Activated B cell treated with CpG ODN at 0.5 μM for 24 hours (primary cell): ENCODE measurements at regions not wholly inside any gene's neighbourhood (a gene's known extent, or its start where the extent isn't known, plus 50 kb on each side); places are given as distances from the start of the nearest gene placed in this dataset.

Experiments
- ATAC-seq: fragments of 200-7000 bp; cut with Tn5 transposase; one replicate; pipeline ENCODE4 v1.10.0; 2021; ENCODE audit warnings: low read depth, mild to moderate bottlenecking, moderate library complexity
- CTCF ChIA-PET: fragments of 350-600 bp; sonication (Branson Sonifier 250); formaldehyde crosslinking; loops from one replicate; lab custom pipeline; 2021; ENCODE audit warnings: antibody characterized with exemption; lab: Charles Lee
- POLR2A ChIA-PET: fragments of 350-600 bp; sonication (Branson Sonifier 250); formaldehyde crosslinking; loops from one replicate; lab custom pipeline; 2021; ENCODE audit warnings: antibody characterized with exemption; lab: Charles Lee
- DNase-seq: peaks from one replicate; pipeline ENCODE4 v3.0.0; 2022
- H3K27ac Mint-ChIP-seq: one replicate; pipeline ENCODE4 v1.8.0; 2020; ENCODE audit warnings: mixed read lengths
- H3K27me3 Mint-ChIP-seq: one replicate; pipeline ENCODE4 v1.8.0; 2021; ENCODE audit warnings: mixed read lengths
- H3K36me3 Mint-ChIP-seq: one replicate; pipeline ENCODE4 v1.8.0; 2021; ENCODE audit warnings: low read depth, mixed read lengths
- H3K4me1 Mint-ChIP-seq: one replicate; pipeline ENCODE4 v1.8.0; 2021; ENCODE audit warnings: mixed read lengths
- H3K4me3 Mint-ChIP-seq: one replicate; pipeline ENCODE4 v1.8.0; 2020; ENCODE audit warnings: mild to moderate bottlenecking, mixed read lengths
- H3K9me3 Mint-ChIP-seq: one replicate; pipeline ENCODE4 v1.8.0; 2020; ENCODE audit warnings: mixed read lengths
- intact Hi-C: fragments of 100-400 bp; cut with micrococcal nuclease; formaldehyde crosslinking; loops from one replicate; pipeline ENCODE4 v1.15.1; 2024
- TF ChIP-seq, protein P1 (sequence below): fragments of 200-600 bp; IDR thresholded peaks from one replicate; pipeline ENCODE4 v1.8.0; 2022; ENCODE audit warnings: antibody characterized with exemption, mild to moderate bottlenecking

DNA sequence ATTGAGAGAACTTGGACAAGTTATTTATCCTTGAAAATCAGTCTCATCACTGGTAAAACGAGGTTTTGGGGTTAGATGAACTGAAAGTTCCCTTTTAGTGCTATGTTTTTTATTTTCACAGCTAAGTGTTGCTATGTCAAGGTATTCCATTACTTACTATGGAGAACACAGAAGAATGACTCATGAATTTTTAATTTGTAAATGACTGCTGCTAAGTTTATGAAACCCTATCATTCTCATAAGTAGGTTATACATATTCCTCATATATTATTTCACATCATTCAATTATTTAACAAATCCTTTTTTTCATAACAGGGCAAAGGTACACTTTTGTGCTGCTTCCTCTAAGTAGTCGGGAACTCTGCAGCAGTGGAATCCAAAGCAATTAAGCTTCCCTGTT is 52.2 kb upstream of the ATP1A1 start:
- ChIA-PET CTCF (no interaction called here), POLR2A (no interaction called here)
- Mint-ChIP-seq H3K4me1 (peaks cover 13% of the 10 kb centered on the region), H3K27ac (no peak overlapping the region), H3K27me3 (no peaks in the 10 kb centered on the region), H3K9me3 (no peaks in the 10 kb centered on the region), H3K4me3 (no peak overlapping the region), H3K36me3 (no peaks in the 10 kb centered on the region)
- TF ChIP-seq, protein P1, sequence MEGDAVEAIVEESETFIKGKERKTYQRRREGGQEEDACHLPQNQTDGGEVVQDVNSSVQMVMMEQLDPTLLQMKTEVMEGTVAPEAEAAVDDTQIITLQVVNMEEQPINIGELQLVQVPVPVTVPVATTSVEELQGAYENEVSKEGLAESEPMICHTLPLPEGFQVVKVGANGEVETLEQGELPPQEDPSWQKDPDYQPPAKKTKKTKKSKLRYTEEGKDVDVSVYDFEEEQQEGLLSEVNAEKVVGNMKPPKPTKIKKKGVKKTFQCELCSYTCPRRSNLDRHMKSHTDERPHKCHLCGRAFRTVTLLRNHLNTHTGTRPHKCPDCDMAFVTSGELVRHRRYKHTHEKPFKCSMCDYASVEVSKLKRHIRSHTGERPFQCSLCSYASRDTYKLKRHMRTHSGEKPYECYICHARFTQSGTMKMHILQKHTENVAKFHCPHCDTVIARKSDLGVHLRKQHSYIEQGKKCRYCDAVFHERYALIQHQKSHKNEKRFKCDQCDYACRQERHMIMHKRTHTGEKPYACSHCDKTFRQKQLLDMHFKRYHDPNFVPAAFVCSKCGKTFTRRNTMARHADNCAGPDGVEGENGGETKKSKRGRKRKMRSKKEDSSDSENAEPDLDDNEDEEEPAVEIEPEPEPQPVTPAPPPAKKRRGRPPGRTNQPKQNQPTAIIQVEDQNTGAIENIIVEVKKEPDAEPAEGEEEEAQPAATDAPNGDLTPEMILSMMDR: no peak
- no peak for ATAC-seq
- intact Hi-C loops: no loop called here
- no peak for DNase-seq

DNA sequence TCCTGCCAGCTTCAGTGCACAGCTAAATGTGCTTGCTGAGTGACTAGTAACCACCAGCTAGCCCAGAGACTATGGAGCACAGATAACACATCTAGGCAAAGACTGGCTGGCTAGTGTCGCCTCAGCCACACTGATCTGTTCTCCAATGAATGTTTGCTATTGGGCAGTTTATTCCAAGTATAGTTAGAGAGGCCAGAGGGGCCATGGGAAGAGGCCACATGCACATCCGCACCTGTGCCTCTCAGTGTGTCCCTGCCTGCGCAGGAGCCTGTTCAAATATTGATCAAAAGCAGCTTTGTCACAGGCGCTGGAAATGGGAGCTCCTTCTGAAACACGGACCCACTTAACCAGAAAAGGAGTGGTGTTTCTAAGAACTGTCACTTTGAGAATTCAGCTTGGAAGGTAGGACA is 51.3 kb upstream of the ATP1A1 start:
- ATAC-seq: no peak
- Mint-ChIP-seq H3K27me3 (no peaks in the 10 kb centered on the region), H3K4me3 (no peak overlapping the region), H3K36me3 (no peaks in the 10 kb centered on the region), H3K27ac (no peak overlapping the region), H3K9me3 (no peaks in the 10 kb centered on the region), H3K4me1 (peaks cover 21% of the 10 kb centered on the region)
- TF ChIP-seq, protein P1: no peak
- CTCF ChIA-PET: no interaction called here
- POLR2A ChIA-PET: no interaction called here
- DNase-seq: no peak
- intact Hi-C loops: no loop called here

DNA sequence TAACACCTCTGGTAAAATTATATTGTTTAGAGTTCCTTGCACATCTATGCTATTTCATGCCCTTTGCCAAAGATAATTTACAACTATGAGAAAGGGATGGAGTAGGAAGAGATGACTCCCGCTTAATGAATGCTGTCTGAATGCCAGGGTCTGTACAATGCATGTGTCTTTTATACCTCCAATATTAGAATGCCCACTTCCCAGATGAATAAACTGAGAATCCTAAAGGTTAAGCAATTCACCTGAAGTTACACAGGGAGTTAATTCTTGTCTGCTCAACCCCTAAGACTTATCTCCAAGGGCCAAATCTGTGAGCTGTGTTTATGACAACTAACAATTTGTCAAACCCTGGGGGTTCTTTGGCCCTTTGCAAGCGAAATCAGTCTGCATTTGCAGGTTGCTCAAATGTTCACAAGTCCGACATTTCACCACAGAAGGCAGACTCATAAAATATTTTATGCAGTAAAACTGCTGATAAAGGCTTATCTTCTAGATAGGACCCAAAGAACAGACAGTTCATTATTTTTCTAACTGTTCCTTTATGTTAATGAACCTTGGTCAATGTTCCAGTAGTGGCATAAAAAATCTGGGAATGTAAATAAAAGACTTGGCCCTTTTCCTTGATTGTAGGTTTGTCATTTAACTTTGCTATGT is 50.2 kb upstream of the ATP1A1 start:
- no peak for ATAC-seq

More for the DNA sequence above, 50.2 kb upstream of the ATP1A1 start:
- intact Hi-C loops: no loop called here
- H3K4me3 Mint-ChIP-seq: no peak overlapping the region
- H3K4me1 Mint-ChIP-seq: peaks cover 21% of the 10 kb centered on the region
- ChIA-PET CTCF (no interaction called here), POLR2A (no interaction called here)
- TF ChIP-seq, protein P1: no peak
- no peak for DNase-seq
- no peaks in the 10 kb centered on the region for H3K9me3 Mint-ChIP-seq
- no peaks in the 10 kb centered on the region for H3K36me3 Mint-ChIP-seq
- H3K27ac Mint-ChIP-seq: no peak overlapping the region
- H3K27me3 Mint-ChIP-seq: no peaks in the 10 kb centered on the region
